Limb (tissue), 2 donors: ENCODE measurements at regions not wholly inside any gene's neighbourhood (a gene's known extent, or its start where the extent isn't known, plus 50 kb on each side); places are given as distances from the start of the nearest gene placed in this dataset.
"Not testable (repeated sequence)": the region's sequence is repeated elsewhere in the genome, so short reads cannot be mapped to it uniquely, and the experiment has no call there.

ENCODE experiments used
- DNase-seq, 2 donors: peaks; one replicate each; pipeline ENCODE4 v3.0.0-alpha.2; 2016; ENCODE audit errors: extremely low spot score in 2 of 2

DNA sequence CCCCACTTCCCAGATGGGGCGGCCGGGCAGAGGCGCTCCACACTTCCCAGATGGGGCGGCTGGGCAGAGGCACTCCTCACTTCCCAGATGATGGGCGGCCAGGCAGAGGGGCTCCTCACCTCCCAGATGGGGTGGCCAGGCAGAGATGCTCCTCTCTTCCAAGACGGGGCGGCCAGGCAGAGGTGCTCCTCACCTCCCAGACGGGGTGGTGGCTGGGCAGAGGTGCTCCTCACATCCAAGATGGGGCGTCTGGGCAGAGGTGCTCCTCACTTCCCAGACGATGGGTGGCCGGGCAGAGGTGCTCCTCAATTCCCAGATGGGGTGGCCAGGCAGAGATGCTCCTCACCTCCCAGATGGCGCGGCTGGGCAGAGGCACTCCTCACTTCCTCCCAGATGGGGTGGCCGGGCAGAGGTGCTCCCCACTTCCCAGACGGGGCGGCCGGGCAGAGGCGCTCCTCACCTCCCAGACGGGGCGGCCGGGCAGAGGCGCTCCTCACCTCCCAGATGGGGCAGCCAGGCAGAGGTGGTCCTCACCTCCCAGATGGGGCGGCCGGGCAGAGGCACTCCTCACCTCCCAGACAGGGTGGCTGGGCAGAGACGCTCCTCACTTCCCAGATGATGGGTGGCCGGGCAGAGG, 275.2 kb downstream of the LIPI start:
- DNase-seq = not testable (repeated sequence)

- DNase-seq = not testable (repeated sequence)
Measured at GRCh38 chr21:13934887-13935342, 275.8 kb downstream of the LIPI start.

GRCh38 chr21:13923175-13923574, 287.6 kb downstream of the LIPI start:
- not testable (repeated sequence) for DNase-seq

- DNase-seq = not testable (repeated sequence)
Measured at GRCh38 chr21:13921455-13921854, 289.3 kb downstream of the LIPI start.

- DNase-seq = not testable (repeated sequence)
Measured at GRCh38 chr21:13907385-13907784, 297.8 kb downstream of the POTED start.

DNA sequence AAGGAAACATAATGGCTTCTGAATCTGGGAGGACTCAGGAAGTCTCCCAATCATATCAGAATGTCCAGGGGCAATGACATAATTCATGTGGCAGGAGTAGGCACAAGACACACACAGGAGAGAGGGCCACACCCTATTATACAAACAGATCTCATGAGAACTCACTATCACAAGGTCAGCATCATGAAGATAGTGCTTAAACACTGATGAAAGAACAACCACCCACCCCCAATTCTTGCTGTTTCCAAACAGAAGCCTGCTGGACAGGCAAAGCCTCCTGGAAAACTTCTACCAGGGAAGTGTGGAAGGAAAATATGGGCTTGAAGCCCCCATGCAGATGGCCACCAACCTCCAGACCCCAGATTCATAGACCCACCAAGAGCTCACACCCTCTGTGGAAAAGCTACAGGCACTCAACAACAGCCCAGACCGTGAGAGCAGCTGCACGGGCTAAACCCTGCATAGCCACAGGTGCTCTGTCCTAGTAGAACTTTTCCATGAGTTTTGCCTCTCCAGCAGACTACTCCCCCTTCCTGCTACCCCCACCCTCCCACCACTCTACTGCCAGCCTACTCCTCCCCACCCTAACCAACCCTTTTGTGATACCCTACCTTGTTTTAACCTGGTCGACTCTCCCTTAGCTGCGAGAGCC, 287.1 kb downstream of the POTED start:
- not testable (repeated sequence) for DNase-seq

GRCh38 chr21:13893617-13894016, 284.0 kb downstream of the POTED start:
- not testable (repeated sequence) for DNase-seq

DNA sequence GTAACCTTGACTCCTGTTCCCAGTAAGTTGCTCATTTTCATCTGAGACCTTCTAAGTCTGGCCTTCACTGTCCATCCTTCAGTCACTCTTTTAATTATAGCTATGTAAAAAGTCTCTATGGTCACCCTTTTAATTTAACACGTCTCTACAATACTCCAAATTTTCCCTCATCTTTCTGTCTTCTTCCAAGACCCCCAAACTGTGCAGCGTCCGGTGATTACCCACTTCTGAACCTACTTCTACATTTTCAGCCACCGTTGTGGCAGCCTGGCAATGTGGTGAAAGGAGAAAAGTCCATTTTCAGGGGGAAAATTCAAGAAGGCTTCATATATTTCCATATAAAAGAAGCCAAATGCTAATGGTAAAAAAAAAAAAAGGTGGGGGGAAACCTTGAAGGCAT, 283.4 kb downstream of the POTED start:
- DNase-seq = not testable (repeated sequence)

- DNase-seq = not testable (repeated sequence)
Measured at GRCh38 chr21:13892146-13892751, 282.7 kb downstream of the POTED start.

DNA sequence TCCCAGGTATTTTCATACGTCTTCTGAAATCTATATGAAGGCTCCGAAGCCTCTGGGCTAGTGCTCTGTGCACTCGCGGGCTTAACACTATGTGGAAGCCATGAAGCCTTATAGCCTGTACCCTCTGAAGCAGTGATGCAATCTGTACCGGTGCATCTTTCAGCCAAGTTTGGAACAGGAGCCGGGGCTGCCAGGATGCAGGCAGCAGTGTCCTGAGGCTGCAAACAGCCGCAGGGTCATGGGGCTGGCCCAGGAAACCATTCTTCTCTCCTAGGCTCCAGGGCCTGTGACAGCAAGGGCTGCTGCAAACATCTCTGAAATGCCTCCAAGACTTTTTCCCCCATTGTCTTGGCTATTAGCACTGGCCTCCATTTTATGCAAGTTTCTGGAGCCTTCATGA, 279.6 kb downstream of the POTED start:
- DNase-seq = not testable (repeated sequence)

DNA sequence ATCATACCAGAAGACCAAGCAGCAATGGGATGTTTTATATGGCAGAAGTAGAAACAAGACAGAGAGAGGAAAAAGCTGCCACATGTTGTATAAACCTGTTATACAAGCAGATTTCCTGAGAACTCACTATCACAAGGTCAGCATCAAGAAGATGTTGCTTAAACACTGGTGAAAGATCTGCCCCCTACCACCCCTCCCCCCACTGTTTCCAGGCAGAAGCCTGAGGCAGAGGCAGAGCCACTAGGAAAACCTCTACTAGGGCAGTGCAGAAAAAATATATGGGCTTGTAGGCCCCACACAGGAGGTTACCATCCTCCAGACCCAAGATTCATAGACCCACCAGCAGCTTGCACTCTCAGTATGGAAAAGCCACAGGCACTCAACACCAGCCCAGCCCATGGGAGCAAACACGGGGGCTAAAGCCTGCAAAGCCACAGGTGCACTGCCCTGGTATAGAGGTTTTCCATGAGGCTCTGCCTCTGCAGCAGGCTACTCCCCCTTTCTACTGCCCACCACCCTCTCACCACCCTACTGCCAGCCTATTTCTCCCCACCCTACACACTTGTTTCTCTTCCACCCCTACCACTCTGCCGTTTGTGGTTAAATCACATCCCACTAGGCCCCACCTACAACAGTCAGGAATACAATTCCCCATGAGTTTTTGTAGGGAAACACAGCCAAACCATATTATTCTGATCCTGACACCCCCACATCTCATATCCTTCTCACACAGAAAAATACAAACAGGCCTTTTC, 274.2 kb downstream of the POTED start:
- DNase-seq = not testable (repeated sequence)

DNA sequence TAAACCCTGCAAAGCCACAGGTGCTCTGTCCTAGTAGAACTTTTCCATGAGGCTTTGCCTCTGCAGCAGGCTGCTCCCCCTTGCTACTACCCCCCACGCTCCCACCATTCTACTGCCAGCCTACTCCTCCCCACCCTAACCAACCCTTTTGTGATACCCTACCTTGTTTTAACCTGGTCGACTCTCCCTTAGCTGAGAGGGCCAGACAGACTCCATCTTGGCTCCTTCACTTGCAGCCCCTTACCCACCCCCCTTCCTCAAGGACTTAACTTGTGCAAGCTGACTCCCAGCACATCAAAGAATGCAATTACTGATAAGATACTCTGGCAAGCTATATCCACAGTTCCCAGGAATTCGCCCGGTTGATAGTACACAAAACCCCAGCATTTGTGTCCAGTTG, 267.9 kb downstream of the POTED start:
- DNase-seq = not testable (repeated sequence)

GRCh38 chr21:13876999-13877398, 267.4 kb downstream of the POTED start:
- DNase-seq = not testable (repeated sequence)

DNA sequence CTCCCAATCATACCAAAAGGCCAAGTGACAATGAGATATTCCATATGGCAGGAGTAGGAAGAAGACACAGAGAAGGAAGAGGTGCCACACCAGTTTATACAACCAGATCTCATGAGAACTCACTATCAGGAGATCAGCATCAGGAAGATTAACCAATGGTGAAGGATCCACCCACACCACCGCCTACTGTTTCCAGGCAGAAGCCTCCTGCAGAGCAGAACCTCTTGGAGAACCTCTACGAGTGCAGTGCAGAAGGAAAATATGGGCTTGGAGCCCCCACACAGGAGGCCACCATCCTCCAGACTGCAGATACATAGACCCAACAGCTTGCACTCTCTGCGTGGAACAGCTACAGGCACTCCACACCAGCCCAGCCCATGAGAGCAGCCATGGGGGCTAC, 264.4 kb downstream of the POTED start:
- not testable (repeated sequence) for DNase-seq

DNA sequence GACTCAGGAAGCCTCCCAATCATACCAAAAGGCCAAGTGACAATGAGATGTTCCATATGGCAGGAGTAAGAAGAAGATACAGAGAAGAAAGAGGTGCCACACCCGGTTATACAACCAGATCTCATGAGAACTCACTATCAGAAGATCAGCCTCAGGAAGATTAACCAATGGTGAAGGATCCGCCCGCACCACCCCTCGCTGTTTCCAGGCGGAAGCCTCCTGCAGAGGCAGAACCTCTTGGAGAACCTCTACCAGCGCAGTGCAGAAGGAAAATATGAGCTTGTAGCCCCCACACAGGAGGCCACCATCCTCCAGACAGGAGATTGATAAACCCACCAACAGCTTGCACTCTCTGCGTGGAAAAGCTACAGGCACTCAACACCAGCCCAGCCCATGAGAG, 245.1 kb downstream of the POTED start:
- no peak for DNase-seq

DNA sequence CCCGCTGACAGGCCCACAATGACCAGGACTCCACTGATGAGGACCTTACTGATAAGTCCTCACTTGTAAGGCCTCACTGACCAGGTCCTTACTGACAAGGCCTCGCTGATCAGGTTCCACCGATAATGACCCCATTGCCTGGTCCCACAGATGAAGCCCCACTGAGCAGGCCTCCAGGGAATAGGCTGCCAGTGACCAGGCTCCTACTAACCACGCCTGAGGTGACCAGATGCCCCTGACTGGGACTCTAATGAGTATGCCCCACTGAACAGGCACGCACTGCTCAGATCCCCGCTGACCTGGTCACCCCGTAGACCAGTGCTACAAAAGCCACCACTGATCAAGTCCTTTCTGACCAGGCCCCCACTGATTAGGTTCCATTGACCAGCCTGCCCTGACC, 241.2 kb downstream of the POTED start:
- DNase-seq = not testable (repeated sequence)

DNA sequence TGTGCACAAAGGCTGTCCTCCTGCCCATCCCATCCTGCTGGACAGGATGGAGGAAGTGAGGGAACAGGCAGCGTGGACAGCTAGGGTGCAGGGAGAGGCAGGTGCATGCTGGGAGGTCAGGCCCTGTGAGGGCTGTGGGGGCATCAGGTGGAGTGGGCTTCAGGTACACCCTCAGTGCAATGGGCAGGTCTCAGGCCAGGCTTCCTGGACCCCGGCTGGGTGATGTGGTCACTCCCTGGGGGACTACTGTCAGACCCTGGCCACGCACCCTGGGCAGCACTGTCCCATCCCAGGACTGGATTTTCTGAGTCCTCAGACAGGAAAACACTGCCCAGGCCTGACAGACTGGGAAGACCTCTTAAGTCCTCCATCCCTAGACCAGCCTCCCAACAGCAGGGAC, 239.9 kb downstream of the POTED start:
- not testable (repeated sequence) for DNase-seq

GRCh38 chr21:13846718-13847117, 237.1 kb downstream of the POTED start:
- not testable (repeated sequence) for DNase-seq

GRCh38 chr21:13844574-13844973, 235.0 kb downstream of the POTED start:
- DNase-seq = not testable (repeated sequence)

DNA sequence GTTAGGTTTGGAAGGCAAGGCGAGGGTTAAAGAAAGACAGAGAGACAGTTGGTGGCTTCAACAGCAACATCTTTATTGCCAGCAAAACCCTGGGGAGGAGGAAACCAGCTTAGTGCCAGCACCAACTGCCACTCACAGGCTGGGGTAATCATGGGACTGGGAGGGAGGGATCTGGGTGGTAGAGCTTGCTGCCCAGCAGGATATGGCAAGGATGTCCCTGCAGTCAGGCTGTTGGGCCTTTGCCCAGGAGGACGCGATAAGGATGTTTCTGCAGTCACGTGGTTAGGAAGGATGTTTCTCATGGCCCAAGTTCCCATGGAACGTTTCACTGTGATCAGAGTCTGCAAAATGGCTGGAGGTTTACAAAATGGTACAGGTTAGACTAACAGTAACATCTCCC, 233.5 kb downstream of the POTED start:
- DNase-seq = not testable (repeated sequence)

DNA sequence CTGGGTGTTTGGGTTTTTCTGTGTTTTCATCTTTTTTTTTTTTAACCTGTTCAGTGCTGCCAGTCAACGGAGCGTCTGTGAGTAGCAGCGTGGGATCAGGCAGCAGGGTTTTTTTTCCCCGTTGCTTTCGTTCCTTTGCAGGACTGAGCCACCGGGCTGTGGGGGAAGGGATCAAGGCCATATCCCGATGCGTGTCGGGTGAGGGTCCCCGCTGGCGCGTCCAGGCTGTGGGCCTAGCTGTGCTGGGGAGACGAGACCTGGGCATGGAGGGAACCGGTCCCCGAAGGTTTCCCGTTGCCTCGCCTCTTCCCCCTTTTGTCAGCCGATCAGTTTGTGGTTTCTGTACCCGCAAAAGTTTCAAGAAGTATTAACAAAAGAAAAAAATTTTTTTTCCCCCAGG, 218.1 kb downstream of the POTED start:
- not testable (repeated sequence) for DNase-seq

DNA sequence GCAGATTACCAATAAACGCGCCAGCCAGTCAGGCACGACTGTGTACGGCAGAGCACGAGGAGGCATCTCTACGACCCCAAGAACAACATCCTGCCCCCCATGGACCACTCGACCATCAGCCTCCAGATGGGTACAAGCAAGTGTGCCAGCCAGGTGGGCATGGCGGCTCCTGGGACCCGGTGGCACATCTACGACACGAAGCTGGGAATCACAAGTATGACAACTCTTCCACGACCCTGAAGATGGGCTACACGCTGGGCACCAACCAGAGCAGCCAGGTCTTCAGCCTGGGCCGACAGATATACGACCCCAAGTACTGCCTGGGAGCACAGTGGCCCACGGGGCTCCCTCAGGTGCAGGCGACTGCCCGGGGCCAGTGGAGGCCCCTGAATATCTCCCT, 217.6 kb downstream of the POTED start:
- DNase-seq = no peak
